ENCODE measurements at regions not wholly inside any gene's neighbourhood (a gene's known extent, or its start where the extent isn't known, plus 50 kb on each side); places are given as distances from the start of the nearest gene placed in this dataset.

DNA sequence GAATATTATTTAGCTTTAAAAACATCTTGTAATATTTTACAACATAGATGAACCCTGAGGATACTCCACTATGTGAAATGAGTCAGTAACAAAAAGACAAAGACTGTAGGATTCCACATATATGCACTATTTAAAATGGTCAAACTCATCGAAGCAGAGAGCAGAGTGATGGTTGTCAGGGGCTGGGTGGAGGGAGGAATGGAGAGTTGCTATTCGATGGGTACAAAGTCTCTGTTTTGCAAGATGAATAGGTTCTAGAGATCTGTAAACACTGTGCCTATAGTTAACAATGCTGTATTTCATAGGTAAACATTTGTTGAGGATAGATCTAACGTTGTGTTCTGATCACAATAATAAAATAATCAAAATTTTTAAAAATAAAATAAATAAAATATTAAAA, 1675.9 kb upstream of the CELF4 start (continued):
- TF ChIP-seq POLR2AphosphoS5 (IDR thresholded peaks at IDR 0.05; ENCODE audit: low read depth, low read length), result no peak
- TF ChIP-seq ASH2L (IDR thresholded peaks at IDR 0.05; ENCODE audit: low read length), result no peak
- no peak for TF ChIP-seq SIN3A (conservative IDR thresholded peaks at IDR 0.05 in 1 of 2, IDR thresholded peaks at IDR 0.05 in 1 of 2; ENCODE audit: low read depth in 1 of 2, low read length in 2 of 2)
- TF ChIP-seq SP1 (IDR thresholded peaks at IDR 0.05; ENCODE audit: low read depth, low read length), result no peak

Data from H1 (cell line).